ENCODE measurements at regions not wholly inside any gene's neighbourhood (a gene's known extent, or its start where the extent isn't known, plus 50 kb on each side); places are given as distances from the start of the nearest gene placed in this dataset.
A peak's percentile ranks its signal among the peaks of the same experiment; 100 is the strongest.

GRCh38 chr11:25970726-25971508 is 361.0 kb upstream of the ANO3 start:
- DNase-seq (ENCODE audit: low read depth): no peak

- no peak for DNase-seq (ENCODE audit: low read depth)
These were observed 351.8 kb upstream of the ANO3 start for GRCh38 chr11:25980091-25980490.

- DNase-seq (ENCODE audit: low read depth): peak; percentile 74
These were observed 349.9 kb upstream of the ANO3 start for GRCh38 chr11:25981998-25982397.

- DNase-seq (ENCODE audit: low read depth): no peak
These were observed 348.6 kb upstream of the ANO3 start for GRCh38 chr11:25983280-25983679.

- DNase-seq (ENCODE audit: low read depth): peak; percentile 63
These were observed 343.8 kb upstream of the ANO3 start for GRCh38 chr11:25988178-25988577.

GRCh38 chr11:25990406-25990805 is 341.5 kb upstream of the ANO3 start:
- no peak for DNase-seq (ENCODE audit: low read depth)

GRCh38 chr11:25991476-25991875 is 340.5 kb upstream of the ANO3 start:
- DNase-seq (ENCODE audit: low read depth): no peak

GRCh38 chr11:25992294-25992693 is 339.6 kb upstream of the ANO3 start:
- no peak for DNase-seq (ENCODE audit: low read depth)

GRCh38 chr11:25993016-25993415 is 338.9 kb upstream of the ANO3 start:
- no peak for DNase-seq (ENCODE audit: low read depth)

GRCh38 chr11:26011474-26011873 is 320.5 kb upstream of the ANO3 start:
- DNase-seq (ENCODE audit: low read depth): no peak

GRCh38 chr11:26014456-26015115 is 317.3 kb upstream of the ANO3 start:
- DNase-seq (ENCODE audit: low read depth): no peak

GRCh38 chr11:26017322-26017860 is 314.5 kb upstream of the ANO3 start:
- no peak for DNase-seq (ENCODE audit: low read depth)

- no peak for DNase-seq (ENCODE audit: low read depth)
These were observed 314.0 kb upstream of the ANO3 start for GRCh38 chr11:26017903-26018302.

GRCh38 chr11:26018336-26018735 is 313.6 kb upstream of the ANO3 start:
- no peak for DNase-seq (ENCODE audit: low read depth)

GRCh38 chr11:26019386-26019785 is 312.5 kb upstream of the ANO3 start:
- no peak for DNase-seq (ENCODE audit: low read depth)

GRCh38 chr11:26021017-26021416 is 310.9 kb upstream of the ANO3 start:
- DNase-seq (ENCODE audit: low read depth): no peak

GRCh38 chr11:26023057-26023456 is 308.9 kb upstream of the ANO3 start:
- no peak for DNase-seq (ENCODE audit: low read depth)

GRCh38 chr11:26025676-26026075 is 306.3 kb upstream of the ANO3 start:
- no peak for DNase-seq (ENCODE audit: low read depth)

GRCh38 chr11:26026078-26026477 is 305.9 kb upstream of the ANO3 start:
- DNase-seq (ENCODE audit: low read depth): no peak

- no peak for DNase-seq (ENCODE audit: low read depth)
These were observed 304.0 kb upstream of the ANO3 start for GRCh38 chr11:26027887-26028286.

- no peak for DNase-seq (ENCODE audit: low read depth)
These were observed 303.5 kb upstream of the ANO3 start for GRCh38 chr11:26028393-26028911.

GRCh38 chr11:26030399-26030798 is 301.5 kb upstream of the ANO3 start:
- no peak for DNase-seq (ENCODE audit: low read depth)

- no peak for DNase-seq (ENCODE audit: low read depth)
These were observed 299.7 kb upstream of the ANO3 start for GRCh38 chr11:26032241-26032640.
